ENCODE measurements at regions not wholly inside any gene's neighbourhood (a gene's known extent, or its start where the extent isn't known, plus 50 kb on each side); places are given as distances from the start of the nearest gene placed in this dataset.

- TF ChIP-seq CTCF (IDR thresholded peaks at IDR 0.05; ENCODE audit: low read depth, low read length, missing input control) (no peak), RXRA (IDR thresholded peaks at IDR 0.05) (no peak), EGR1 (IDR thresholded peaks at IDR 0.05; ENCODE audit: low read depth in 2 of 2) (no peak), MAX (IDR thresholded peaks at IDR 0.05) (no peak)
These were observed 409.1 kb downstream of the RWDD3 start for GRCh38 chr1:95643071-95643470.

Measured in liver (tissue), 3 donors.